Heart right ventricle (tissue), 16 donors: ENCODE measurements at regions not wholly inside any gene's neighbourhood (a gene's known extent, or its start where the extent isn't known, plus 50 kb on each side); places are given as distances from the start of the nearest gene placed in this dataset.

Experiments
- ATAC-seq, 8 donors: fragments of 200-7000 bp; cut with Tn5 transposase; one replicate each; pipeline ENCODE4 v1.9.1; 2020; ENCODE audit warnings: mild to moderate bottlenecking in 8 of 8, moderate library complexity in 8 of 8, moderate number of reproducible peaks in 1 of 8
- DNase-seq, 2 donors: peaks; one replicate each; pipeline ENCODE4 v3.0.0-alpha.2; 2020
- H3K27ac ChIP-seq, 10 donors: fragments of 200-600 bp; sonication (generic) in 2 of 10; one replicate each; pipeline versions ENCODE4 v1.5.0 to v1.8.0; 2020 to 2022; ENCODE audit warnings: mild to moderate bottlenecking in 3 of 10
- H3K27me3 ChIP-seq, 7 donors: fragments of 200-600 bp; one replicate each; pipeline ENCODE4 v1.8.0; 2021 to 2022; ENCODE audit warnings: mild to moderate bottlenecking in 2 of 7
- H3K36me3 ChIP-seq, 9 donors: fragments of 200-600 bp; sonication (generic) in 1 of 9; one replicate each; pipeline versions ENCODE4 v1.5.0 to v1.8.0; 2020 to 2022; ENCODE audit warnings: mild to moderate bottlenecking in 2 of 9
- H3K4me1 ChIP-seq, 9 donors: fragments of 200-600 bp; sonication (generic) in 1 of 9; one replicate each; pipeline versions ENCODE4 v1.5.0 to v1.8.0; 2020 to 2022; ENCODE audit warnings: mild to moderate bottlenecking in 4 of 9
- H3K4me3 ChIP-seq, 10 donors: fragments of 200-600 bp; sonication (generic) in 2 of 10; one replicate each; pipeline versions ENCODE4 v1.5.0 to v1.8.0; 2020 to 2022; ENCODE audit warnings: mild to moderate bottlenecking in 7 of 10, moderate library complexity in 2 of 10
- H3K9me3 ChIP-seq, 11 donors: fragments of 200-600 bp in 10 of 11; sonication (generic) in 2 of 11; one replicate each; pipeline versions ENCODE4 v1.5.0 to v1.8.0; 2013 to 2022; ENCODE audit warnings: mild to moderate bottlenecking in 2 of 11, control low read depth in 1 of 11, moderate library complexity in 1 of 11
- WGBS, 2 donors: extraction: QIAGEN DNeasy Blood & Tissue Kit; methylation state at CpG; one replicate each; pipeline ENCODE4 v1.1.7; 2013; ENCODE audit warnings: inconsistent platforms in 1 of 2; 5-methylcytosine and 5-hydroxymethylcytosine counted together
- intact Hi-C, 10 donors: fragments of 100-400 bp; cut with DNase I; formaldehyde crosslinking; loops; one replicate each; pipeline versions ENCODE4 v1.11.1 to v1.14.2; 2022
- TF ChIP-seq, protein P1 (sequence below), 9 donors: fragments of 200-600 bp; sonication (generic) in 2 of 9; IDR thresholded peaks; one replicate each; pipeline versions ENCODE4 v1.5.0 to v1.8.0; 2021 to 2022; ENCODE audit warnings: antibody characterized with exemption in 9 of 9, mild to moderate bottlenecking in 5 of 9, moderate library complexity in 1 of 9
- donor health status: Arrhythmogenic right ventricular cardiomyopathy.
- donor health status: ischemic (EF 13 %, LVEDD 7.1; RV severe dilation, severe dysfunction).
- donor health status: healthy with polysubstance abuse.
- donor health status: DM: no; HTN: yes; CAD: no.
- donor health status: DM: no; HTN: no; CAD: no.
- donor health status: ischemic (EF 25% LVEDD 6.9; RV normal size, moderate dysfunction).
- donor health status: ischemic (EF 25% LVEDD 5.7; RV mildly dilated, moderate dysfunction).
- donor health status: healthy.
- donor health status: DM: yes; HTN: yes; CAD: no.
- donor health status: Ischemic cardiomyopathy.
- donor health status: ischemic (EF 35%, LVEDD 5.7; RV mildly dilated, moderate dysfunction).
- donor health status: nonischemic (EF 11% LVEDD 7.7; RV severe dilation, severe dysfunction).
- donor health status: DM: yes; HTN: yes; CAD: no.
- donor health status: PGD.
- donor health status: ischemic (EF 29% LVEDD 5.4; RV normal size, mild dysfunction).
- donor health status: nonischemic (EF 23%, LVEDD 6.1; RV moderate dilation, normal function).

DNA sequence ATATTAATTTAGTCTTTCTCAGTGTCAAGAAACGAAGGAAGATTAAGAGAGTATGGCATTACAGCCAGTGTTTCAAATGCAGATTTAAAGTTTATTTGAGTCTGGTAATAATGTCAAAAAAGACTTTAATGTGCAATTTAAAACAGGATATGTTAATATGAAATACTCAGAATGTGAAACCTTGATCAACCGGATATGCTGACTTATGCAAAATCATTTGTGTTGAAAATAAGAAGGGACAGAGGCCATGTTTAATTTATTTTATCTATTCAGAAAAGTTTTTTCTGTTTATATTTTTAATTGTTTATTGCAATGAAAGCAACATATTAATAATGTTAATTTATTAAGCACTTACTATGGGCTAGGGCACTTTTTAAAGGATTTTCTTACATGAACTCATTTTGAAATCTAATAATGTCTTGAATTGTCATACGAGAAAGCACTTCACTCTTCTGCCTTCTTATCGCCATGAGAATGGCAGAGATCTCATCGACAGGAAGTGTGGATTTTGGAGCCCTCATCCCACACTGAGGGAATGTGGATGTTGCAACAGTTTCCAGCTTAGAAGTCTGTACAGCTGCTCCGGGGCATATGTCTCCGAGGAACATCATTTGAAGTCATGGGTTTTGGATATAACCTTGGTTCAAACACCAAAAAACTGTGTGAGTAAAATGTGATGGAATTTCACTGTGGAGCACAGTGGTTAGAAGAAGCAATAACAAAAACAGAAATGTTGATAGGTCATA, 1410.4 kb downstream of the EPHA7 start:
- 83 to 87% methylated on average over 7 of the region's 7 CpGs for WGBS, 2 donors
- Histone ChIP-seq H3K27ac (no peak overlapping the region), H3K4me1 (no peaks in the 10 kb centered on the region), H3K9me3 (peaks cover 0 to 34% (median 0%) of the 10 kb centered on the region in 11 donors), H3K4me3 (no peak overlapping the region), H3K27me3 (no peaks in the 10 kb centered on the region), H3K36me3 (no peaks in the 10 kb centered on the region)
- ATAC-seq: no peak
- intact Hi-C loops: no loop called here
- TF ChIP-seq, protein P1, sequence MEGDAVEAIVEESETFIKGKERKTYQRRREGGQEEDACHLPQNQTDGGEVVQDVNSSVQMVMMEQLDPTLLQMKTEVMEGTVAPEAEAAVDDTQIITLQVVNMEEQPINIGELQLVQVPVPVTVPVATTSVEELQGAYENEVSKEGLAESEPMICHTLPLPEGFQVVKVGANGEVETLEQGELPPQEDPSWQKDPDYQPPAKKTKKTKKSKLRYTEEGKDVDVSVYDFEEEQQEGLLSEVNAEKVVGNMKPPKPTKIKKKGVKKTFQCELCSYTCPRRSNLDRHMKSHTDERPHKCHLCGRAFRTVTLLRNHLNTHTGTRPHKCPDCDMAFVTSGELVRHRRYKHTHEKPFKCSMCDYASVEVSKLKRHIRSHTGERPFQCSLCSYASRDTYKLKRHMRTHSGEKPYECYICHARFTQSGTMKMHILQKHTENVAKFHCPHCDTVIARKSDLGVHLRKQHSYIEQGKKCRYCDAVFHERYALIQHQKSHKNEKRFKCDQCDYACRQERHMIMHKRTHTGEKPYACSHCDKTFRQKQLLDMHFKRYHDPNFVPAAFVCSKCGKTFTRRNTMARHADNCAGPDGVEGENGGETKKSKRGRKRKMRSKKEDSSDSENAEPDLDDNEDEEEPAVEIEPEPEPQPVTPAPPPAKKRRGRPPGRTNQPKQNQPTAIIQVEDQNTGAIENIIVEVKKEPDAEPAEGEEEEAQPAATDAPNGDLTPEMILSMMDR (IDR thresholded peaks at IDR 0.05): no peak
- DNase-seq: no peak

DNA sequence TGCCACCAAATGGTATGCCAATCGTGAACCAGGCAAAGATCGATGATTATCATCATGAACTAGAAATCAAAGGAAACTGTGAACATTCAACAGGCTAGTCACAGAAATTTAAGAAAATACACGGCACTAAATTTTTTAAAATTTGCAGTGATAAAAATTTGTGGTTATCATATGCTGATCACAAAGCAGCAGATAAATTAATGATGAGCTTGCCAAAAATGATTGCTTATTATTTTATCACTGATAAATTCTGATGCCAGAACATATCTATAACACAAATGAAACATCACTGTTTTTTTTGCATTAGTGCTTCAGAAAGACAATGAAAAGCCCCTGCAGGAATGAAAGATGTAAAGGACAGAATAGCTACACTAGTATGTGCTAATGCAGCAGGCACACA, 1413.2 kb upstream of the MAP3K7 start:
- H3K36me3 ChIP-seq: no peaks in the 10 kb centered on the region
- H3K27ac ChIP-seq: no peak overlapping the region
- H3K4me3 ChIP-seq: no peak overlapping the region
- no peaks in the 10 kb centered on the region for H3K4me1 ChIP-seq
- H3K9me3 ChIP-seq: peaks cover 0 to 12% (median 0%) of the 10 kb centered on the region in 11 donors
- intact Hi-C loops: no loop called here
- no peaks in the 10 kb centered on the region for H3K27me3 ChIP-seq
- no peak for DNase-seq
- WGBS, 2 donors: 93 to 94% methylated on average over 3 of the region's 3 CpGs
- ATAC-seq: no peak
- TF ChIP-seq, protein P1 (IDR thresholded peaks at IDR 0.05): no peak

DNA sequence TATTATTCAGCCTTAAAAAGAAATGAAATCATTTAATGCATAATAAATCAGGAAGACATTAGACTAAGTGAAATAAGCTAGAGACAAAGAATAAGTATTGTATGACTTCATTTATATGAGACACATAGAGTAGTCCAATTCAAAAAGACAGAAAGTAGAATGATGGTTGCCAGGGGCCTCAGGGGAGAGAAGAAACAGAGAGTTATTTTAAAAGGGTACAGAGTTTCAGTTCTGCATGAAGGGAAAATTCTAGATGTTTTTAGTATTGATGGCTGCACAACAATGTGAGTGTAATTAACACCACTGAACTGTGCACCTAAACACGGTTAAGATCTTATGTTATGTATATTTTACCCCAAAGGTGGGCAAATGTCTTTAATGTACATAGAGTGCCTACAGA, 1407.9 kb upstream of the MAP3K7 start:
- intact Hi-C loops: no loop called here

DNA sequence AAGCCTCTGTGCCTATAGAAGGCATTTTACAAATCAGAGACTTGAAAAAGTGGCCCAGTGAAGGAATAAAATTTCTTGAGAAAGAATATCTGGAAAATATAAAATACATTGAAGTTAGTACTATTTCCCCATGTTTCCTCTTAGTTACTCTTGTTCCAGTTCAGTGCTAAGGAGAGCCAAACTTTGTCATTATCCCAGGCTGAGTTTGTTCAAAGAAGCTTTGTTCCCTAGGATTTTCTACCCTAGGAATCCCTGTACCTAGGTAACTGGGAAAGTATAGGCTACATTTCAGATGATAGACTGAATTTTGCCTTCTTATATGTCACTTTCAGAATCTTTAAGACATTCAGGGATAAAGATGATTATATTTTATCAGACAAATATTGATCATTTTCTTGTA, 1395.7 kb upstream of the MAP3K7 start:
- no peak for ATAC-seq
- no peaks in the 10 kb centered on the region for H3K27me3 ChIP-seq
- DNase-seq: no peak

More for the DNA sequence above, 1407.9 kb upstream of the MAP3K7 start:
- H3K4me1 ChIP-seq: no peaks in the 10 kb centered on the region
- ATAC-seq (no peak), DNase-seq (no peak)
- H3K27me3 ChIP-seq: no peaks in the 10 kb centered on the region
- peaks cover 0 to 7% (median 0%) of the 10 kb centered on the region in 11 donors for H3K9me3 ChIP-seq
- WGBS, 2 donors: 82 to 91% methylated on average over 1 of the region's 1 CpG
- no peaks in the 10 kb centered on the region for H3K36me3 ChIP-seq
- TF ChIP-seq, protein P1 (IDR thresholded peaks at IDR 0.05): no peak
- no peak overlapping the region for H3K27ac ChIP-seq
- H3K4me3 ChIP-seq: no peak overlapping the region

More for the DNA sequence above, 1395.7 kb upstream of the MAP3K7 start:
- no peaks in the 10 kb centered on the region for H3K9me3 ChIP-seq
- no peaks in the 10 kb centered on the region for H3K36me3 ChIP-seq
- no peak overlapping the region for H3K27ac ChIP-seq
- no peaks in the 10 kb centered on the region for H3K4me1 ChIP-seq
- TF ChIP-seq, protein P1 (IDR thresholded peaks at IDR 0.05): no peak
- intact Hi-C loops: no loop called here
- no peak overlapping the region for H3K4me3 ChIP-seq
